Lower leg skin (tissue), 4 donors: ENCODE measurements at regions not wholly inside any gene's neighbourhood (a gene's known extent, or its start where the extent isn't known, plus 50 kb on each side); places are given as distances from the start of the nearest gene placed in this dataset.

Experiments used
- DNase-seq, 2 donors: peaks; one replicate each; pipeline ENCODE4 v3.0.0-alpha.2; 2019; ENCODE audit warnings: low spot score in 2 of 2
- H3K4me3 ChIP-seq: fragments of 200-600 bp; sonication (generic); 2 replicates; pipeline ENCODE4 v1.5.1; 2017; ENCODE audit warnings: mild to moderate bottlenecking, low read depth; ENCODE audit not compliant: poor library complexity, severe bottlenecking
- POLR2A ChIP-seq, 2 donors: fragments of 450-650 bp; IDR thresholded peaks; one replicate each; pipeline ENCODE4 v1.6.1; 2016 to 2017; ENCODE audit warnings: antibody characterized with exemption in 2 of 2, mild to moderate bottlenecking in 1 of 2, moderate library complexity in 1 of 2
- WGBS, 2 donors: methylation state at CpG; one replicate each; pipeline ENCODE4 v1.1.5; 2018; 5-methylcytosine and 5-hydroxymethylcytosine counted together
- intact Hi-C: fragments of 100-400 bp; cut with DNase I; formaldehyde crosslinking; loops from one replicate; pipeline ENCODE4 v1.15.0; 2023; ENCODE audit warnings: low total_unique reads
- TF ChIP-seq, protein P1 (sequence below), 3 donors: fragments of 450-650 bp; IDR thresholded peaks; one replicate each; pipeline ENCODE4 v1.5.1; 2016; ENCODE audit warnings: antibody characterized with exemption in 3 of 3, mild to moderate bottlenecking in 3 of 3, moderate library complexity in 2 of 3

DNA sequence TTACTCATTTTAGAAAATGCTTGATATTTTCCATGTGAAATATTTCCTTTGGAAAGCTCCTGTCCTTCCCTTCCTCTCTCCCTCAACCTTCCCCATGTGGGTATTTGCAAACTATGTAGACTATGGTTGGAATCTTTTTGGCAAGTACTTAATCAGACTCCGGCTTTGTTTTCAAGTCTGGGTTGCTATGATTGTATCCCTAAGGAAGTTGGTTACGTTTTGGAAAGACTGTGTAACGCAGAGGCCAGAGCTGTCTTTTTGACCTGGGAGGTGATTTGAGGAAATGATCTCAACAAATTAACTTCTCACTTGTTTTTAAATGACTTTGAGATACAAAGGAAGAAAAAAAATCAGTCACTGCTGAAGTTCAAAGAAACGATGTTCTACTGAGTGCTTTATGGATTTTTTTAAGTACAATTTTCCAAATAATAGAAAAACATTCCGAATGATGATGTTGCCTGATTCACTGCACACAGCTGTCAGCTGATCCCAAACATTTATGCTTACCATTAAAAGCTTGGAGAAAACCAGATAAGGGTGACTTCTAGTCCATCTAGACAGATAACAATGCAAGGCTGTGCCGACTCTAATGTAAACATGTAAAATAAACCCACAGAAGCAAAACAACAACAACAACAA, 145.5 kb upstream of the CELF2 start:
- TF ChIP-seq POLR2A (IDR thresholded peaks at IDR 0.05), result no peak
- TF ChIP-seq, protein P1, sequence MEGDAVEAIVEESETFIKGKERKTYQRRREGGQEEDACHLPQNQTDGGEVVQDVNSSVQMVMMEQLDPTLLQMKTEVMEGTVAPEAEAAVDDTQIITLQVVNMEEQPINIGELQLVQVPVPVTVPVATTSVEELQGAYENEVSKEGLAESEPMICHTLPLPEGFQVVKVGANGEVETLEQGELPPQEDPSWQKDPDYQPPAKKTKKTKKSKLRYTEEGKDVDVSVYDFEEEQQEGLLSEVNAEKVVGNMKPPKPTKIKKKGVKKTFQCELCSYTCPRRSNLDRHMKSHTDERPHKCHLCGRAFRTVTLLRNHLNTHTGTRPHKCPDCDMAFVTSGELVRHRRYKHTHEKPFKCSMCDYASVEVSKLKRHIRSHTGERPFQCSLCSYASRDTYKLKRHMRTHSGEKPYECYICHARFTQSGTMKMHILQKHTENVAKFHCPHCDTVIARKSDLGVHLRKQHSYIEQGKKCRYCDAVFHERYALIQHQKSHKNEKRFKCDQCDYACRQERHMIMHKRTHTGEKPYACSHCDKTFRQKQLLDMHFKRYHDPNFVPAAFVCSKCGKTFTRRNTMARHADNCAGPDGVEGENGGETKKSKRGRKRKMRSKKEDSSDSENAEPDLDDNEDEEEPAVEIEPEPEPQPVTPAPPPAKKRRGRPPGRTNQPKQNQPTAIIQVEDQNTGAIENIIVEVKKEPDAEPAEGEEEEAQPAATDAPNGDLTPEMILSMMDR (IDR thresholded peaks at IDR 0.05), result no peak
- no peak for DNase-seq
- no peak overlapping the region for H3K4me3 ChIP-seq
- WGBS, 2 donors, result 18 to 22% methylated on average over 6 of the region's 6 CpGs
- intact Hi-C loops, result no loop called here

DNA sequence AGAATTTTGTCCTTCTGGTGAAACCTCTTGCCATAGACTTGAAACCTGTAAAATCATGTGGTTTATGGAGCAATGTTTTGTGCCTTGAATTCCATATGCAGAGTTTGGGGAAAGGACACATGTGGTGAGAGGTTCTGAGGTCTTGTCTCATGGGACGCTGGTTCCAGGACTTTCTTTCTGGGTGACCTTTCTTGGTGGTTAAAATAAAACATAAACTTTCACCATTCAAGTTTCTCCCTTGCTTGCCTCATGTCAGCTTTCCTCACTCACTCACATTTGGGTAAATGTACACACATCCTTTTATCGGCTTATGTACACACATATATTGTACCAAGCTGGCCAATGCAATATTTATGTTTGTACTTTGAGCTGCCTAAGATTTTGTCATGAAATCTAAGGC, 144.9 kb upstream of the CELF2 start:
- no peak overlapping the region for H3K4me3 ChIP-seq
- TF ChIP-seq, protein P1 (IDR thresholded peaks at IDR 0.05), result no peak
- TF ChIP-seq POLR2A (IDR thresholded peaks at IDR 0.05), result no peak
- 82 to 91% methylated on average over 2 of the region's 2 CpGs for WGBS, 2 donors
- intact Hi-C loops, result no loop called here
- DNase-seq, result no peak

DNA sequence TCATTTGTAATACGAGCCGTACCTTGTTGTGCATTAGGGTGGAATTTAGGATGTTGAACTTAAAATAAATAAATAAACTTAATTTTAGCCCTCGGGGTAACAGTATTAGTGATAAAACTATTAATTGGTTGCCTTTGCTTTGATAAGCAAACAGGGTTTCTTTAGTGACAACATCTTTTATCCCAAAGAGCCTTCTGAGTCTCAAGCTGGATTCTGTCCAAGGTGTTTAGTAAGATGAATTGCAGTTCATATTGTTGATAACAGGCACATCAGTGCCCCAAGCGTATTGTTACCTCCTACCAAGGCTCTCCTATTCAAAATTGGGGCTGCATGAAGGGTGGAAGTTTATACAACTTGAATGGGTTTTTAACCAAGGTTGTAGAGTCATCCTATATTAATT, 144.4 kb upstream of the CELF2 start:
- intact Hi-C loops, result no loop called here
- H3K4me3 ChIP-seq, result no peak overlapping the region
- DNase-seq, result no peak
- TF ChIP-seq, protein P1 (IDR thresholded peaks at IDR 0.05), result no peak
- TF ChIP-seq POLR2A (IDR thresholded peaks at IDR 0.05), result no peak
- 87 to 90% methylated on average over 4 of the region's 4 CpGs for WGBS, 2 donors

DNA sequence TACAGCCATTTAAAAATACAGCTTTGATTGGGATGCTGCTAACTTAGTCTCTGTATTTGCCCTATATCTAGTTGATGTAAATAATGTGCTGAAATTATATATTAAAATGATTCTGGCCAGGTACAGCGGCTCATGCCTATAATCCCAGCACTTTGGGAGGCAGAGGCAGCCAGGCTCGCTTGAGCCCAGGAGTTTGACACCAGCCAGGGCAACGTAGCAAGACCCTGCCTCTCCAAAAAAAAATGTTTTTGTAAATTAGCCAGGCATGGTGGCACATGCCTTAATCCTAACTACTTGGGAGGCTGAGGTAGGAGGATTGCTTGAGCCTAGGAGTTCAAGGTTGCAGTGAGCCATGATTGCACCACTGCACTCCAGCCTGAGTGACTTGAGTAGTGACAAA, 143.8 kb upstream of the CELF2 start:
- intact Hi-C loops, result no loop called here
- no peak overlapping the region for H3K4me3 ChIP-seq
- WGBS, 2 donors, result 88 to 96% methylated on average over 3 of the region's 3 CpGs
- no peak for DNase-seq
- no peak for TF ChIP-seq POLR2A (IDR thresholded peaks at IDR 0.05)
- TF ChIP-seq, protein P1 (IDR thresholded peaks at IDR 0.05), result no peak

DNA sequence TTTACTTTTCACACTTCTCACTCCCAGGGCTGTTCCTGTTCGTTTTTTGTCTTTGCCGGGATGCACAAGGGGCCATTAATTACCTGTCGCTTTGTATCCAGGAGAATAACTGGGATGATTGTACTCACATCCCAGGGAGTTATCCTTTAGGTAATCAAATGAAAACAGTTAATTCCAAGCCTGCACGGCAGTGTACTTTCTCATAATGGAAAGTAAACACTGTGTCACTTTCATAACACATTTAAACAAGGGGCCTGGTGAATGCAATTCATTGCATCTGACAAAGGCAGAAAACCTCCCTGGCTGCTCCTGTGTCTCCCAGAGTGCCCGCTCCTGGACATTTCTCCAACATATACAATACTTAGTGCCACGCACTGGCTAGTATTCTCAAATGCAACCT, 138.7 kb upstream of the CELF2 start:
- no peak for TF ChIP-seq POLR2A (IDR thresholded peaks at IDR 0.05)
- TF ChIP-seq, protein P1 (IDR thresholded peaks at IDR 0.05), result no peak
- 89 to 91% methylated on average over 6 of the region's 6 CpGs for WGBS, 2 donors
- intact Hi-C loops, result no loop called here
- no peak overlapping the region for H3K4me3 ChIP-seq
- no peak for DNase-seq
